ENCODE measurements at regions not wholly inside any gene's neighbourhood (a gene's known extent, or its start where the extent isn't known, plus 50 kb on each side); places are given as distances from the start of the nearest gene placed in this dataset.

GRCh38 chr16:13390093-13390985, 488.9 kb downstream of the SHISA9 start (continued):
- TF ChIP-seq EP300 (IDR thresholded peaks at IDR 0.05; ENCODE audit: borderline replicate concordance in 1 of 2, control insufficient read depth in 1 of 2, low read depth in 2 of 2, low read length in 2 of 2) (peak; percentile 76 to 80; a peak in 2 of 4 replicates), BCL3 (IDR thresholded peaks at IDR 0.05; ENCODE audit: borderline replicate concordance, insufficient read depth, low read depth, low read length, poor library complexity, severe bottlenecking) (no peak), SMAD5 (IDR thresholded peaks at IDR 0.05; ENCODE audit: low read depth) (peak; percentile 64), CHD4 (IDR thresholded peaks at IDR 0.05) (no peak), PAX5 (IDR thresholded peaks at IDR 0.05; ENCODE audit: borderline replicate concordance, low read depth, low read length) (peak; percentile 98), POLR2A (IDR thresholded peaks at IDR 0.05; ENCODE audit: low read depth, low read length) (peak; percentile 34; the same call in 1 of the 2 replicates), MEF2B (IDR thresholded peaks at IDR 0.05; ENCODE audit: partially characterized antibody, poor library complexity, severe bottlenecking) (peak; percentile 89), DPF2 (IDR thresholded peaks at IDR 0.05) (0 out of 2 replicates have a peak, but pooled peaks have one; percentile 51), IRF5 (IDR thresholded peaks at IDR 0.05; ENCODE audit: borderline replicate concordance) (no peak), MTA2 (IDR thresholded peaks at IDR 0.05; ENCODE audit: low read depth) (peak; percentile 68), EZH2 (IDR thresholded peaks at IDR 0.05; ENCODE audit: borderline replicate concordance, control insufficient read depth, low read depth, low read length) (no peak), EGR1 (IDR thresholded peaks at IDR 0.05; ENCODE audit: borderline replicate concordance in 1 of 2, low read depth in 2 of 2, low read length in 2 of 2) (no peak)
